ENCODE measurements at regions not wholly inside any gene's neighbourhood (a gene's known extent, or its start where the extent isn't known, plus 50 kb on each side); places are given as distances from the start of the nearest gene placed in this dataset.

DNA sequence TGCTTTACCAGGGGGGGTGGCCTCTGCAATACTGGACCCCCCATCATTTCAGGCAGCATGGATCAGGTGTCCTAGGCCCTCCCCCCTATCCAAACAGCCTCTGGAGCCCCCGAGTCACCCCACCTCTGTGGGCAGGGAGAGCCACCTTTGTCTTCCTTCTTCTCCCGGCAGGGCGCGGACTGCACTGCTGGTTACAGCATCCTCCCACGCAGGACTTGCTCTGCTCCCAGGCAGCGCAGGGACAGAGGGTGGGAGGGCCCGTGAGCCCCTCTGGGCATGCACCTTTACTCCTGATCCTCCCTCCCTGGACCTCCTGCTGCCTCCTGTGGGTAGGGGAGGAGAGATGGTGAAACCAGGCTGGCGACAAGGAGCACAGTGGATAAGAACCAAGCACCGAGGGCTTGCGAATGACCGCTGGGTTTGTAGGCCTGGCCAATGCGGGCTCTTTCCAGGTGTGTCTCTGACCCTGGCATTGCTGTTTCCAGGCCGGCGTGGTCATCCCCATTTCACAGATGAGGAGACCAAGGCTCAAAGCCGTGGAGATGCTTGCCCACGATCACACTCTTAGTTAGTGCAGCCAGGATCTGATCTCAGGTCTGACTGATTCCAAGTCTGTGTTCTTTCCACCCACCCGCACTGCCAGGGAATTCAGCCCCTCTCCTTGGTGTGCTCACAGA, 73.6 kb upstream of the TARDBP start:
- Histone ChIP-seq H3K27me3 (no peaks in the 10 kb centered on the region), H3K36me3 (no peaks in the 10 kb centered on the region), H3K4me3 (no peak overlapping the region), H3K4me1 (peaks cover 16% of the 10 kb centered on the region), H3K9me3 (no peaks in the 10 kb centered on the region), H3K27ac (no peak overlapping the region)
- intact Hi-C loops (cut with DNase I): no loop called here
- no peak for DNase-seq (ENCODE audit: extremely low spot score in 2 of 2)
- no peak for TF ChIP-seq POLR2AphosphoS5 (IDR thresholded peaks at IDR 0.05; ENCODE audit: insufficient read depth in 1 of 2, low read depth in 1 of 2)
- no peak for TF ChIP-seq POLR2A (IDR thresholded peaks at IDR 0.05)
- TF ChIP-seq, protein P1, sequence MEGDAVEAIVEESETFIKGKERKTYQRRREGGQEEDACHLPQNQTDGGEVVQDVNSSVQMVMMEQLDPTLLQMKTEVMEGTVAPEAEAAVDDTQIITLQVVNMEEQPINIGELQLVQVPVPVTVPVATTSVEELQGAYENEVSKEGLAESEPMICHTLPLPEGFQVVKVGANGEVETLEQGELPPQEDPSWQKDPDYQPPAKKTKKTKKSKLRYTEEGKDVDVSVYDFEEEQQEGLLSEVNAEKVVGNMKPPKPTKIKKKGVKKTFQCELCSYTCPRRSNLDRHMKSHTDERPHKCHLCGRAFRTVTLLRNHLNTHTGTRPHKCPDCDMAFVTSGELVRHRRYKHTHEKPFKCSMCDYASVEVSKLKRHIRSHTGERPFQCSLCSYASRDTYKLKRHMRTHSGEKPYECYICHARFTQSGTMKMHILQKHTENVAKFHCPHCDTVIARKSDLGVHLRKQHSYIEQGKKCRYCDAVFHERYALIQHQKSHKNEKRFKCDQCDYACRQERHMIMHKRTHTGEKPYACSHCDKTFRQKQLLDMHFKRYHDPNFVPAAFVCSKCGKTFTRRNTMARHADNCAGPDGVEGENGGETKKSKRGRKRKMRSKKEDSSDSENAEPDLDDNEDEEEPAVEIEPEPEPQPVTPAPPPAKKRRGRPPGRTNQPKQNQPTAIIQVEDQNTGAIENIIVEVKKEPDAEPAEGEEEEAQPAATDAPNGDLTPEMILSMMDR (IDR thresholded peaks at IDR 0.05): no peak

GRCh38 chr1:10939654-10940450, 72.6 kb upstream of the TARDBP start:
- DNase-seq (ENCODE audit: extremely low spot score in 2 of 2): no peak
- H3K27me3 ChIP-seq: no peaks in the 10 kb centered on the region
- no peaks in the 10 kb centered on the region for H3K36me3 ChIP-seq
- H3K9me3 ChIP-seq: no peaks in the 10 kb centered on the region
- intact Hi-C loops (cut with DNase I): no loop called here
- no peak overlapping the region for H3K27ac ChIP-seq
- H3K4me3 ChIP-seq: no peak overlapping the region
- TF ChIP-seq POLR2AphosphoS5 (IDR thresholded peaks at IDR 0.05; ENCODE audit: insufficient read depth in 1 of 2, low read depth in 1 of 2): no peak
- TF ChIP-seq, protein P1 (IDR thresholded peaks at IDR 0.05): no peak
- TF ChIP-seq POLR2A (IDR thresholded peaks at IDR 0.05): no peak
- peaks cover 25% of the 10 kb centered on the region for H3K4me1 ChIP-seq

DNA sequence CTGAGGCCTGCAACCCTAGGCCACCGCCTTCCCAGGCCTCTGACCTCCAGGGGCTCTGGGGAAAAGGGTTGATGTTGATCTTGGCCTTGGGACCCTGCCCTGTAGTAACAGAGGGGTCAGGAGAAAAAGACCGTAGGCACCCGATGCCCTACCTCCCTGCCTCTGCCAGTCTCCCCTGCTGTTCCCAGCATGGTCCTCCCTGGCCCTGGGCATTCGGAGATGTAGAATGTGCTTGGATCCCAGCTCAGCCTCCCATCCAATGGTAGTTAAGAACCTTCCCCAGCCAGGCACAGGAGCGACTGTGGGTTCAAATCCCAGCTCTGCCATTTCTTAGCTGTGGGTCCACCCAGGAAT, 72.0 kb upstream of the TARDBP start:
- Histone ChIP-seq H3K4me1 (peaks cover 25% of the 10 kb centered on the region), H3K27me3 (no peaks in the 10 kb centered on the region), H3K36me3 (no peaks in the 10 kb centered on the region), H3K9me3 (no peaks in the 10 kb centered on the region), H3K4me3 (no peak overlapping the region), H3K27ac (no peak overlapping the region)
- intact Hi-C loops (cut with DNase I): no loop called here
- DNase-seq (ENCODE audit: extremely low spot score in 2 of 2): no peak
- no peak for TF ChIP-seq POLR2AphosphoS5 (IDR thresholded peaks at IDR 0.05; ENCODE audit: insufficient read depth in 1 of 2, low read depth in 1 of 2)
- TF ChIP-seq POLR2A (IDR thresholded peaks at IDR 0.05): no peak
- TF ChIP-seq, protein P1 (IDR thresholded peaks at IDR 0.05): no peak

DNA sequence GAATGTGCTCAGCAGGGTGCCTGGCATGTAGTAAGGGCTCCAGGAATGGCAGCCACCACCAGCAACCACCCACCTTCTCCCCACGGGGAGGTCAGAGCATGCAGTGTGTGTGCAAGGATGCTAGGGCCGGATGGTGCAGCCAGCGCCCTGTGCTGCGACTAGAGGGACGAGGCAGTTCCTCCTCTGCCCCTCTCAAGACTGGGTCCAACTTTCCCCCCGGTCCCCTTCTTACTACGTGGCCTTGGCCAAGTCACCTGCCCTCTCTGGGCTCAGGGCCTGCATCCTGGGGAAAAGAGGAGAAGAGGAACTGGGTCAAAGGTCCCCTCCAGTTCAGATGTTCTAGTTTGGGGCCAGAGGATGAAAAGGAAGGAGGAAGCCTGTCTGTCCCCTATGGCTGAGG, 71.6 kb upstream of the TARDBP start:
- no peak for DNase-seq (ENCODE audit: extremely low spot score in 2 of 2)
- intact Hi-C loops (cut with DNase I): no loop called here
- no peak overlapping the region for H3K4me3 ChIP-seq
- TF ChIP-seq POLR2A (IDR thresholded peaks at IDR 0.05) (no peak), POLR2AphosphoS5 (IDR thresholded peaks at IDR 0.05; ENCODE audit: insufficient read depth in 1 of 2, low read depth in 1 of 2) (no peak)
- TF ChIP-seq, protein P1 (IDR thresholded peaks at IDR 0.05): no peak
- no peaks in the 10 kb centered on the region for H3K36me3 ChIP-seq
- H3K4me1 ChIP-seq: peaks cover 25% of the 10 kb centered on the region
- H3K27ac ChIP-seq: no peak overlapping the region
- H3K27me3 ChIP-seq: no peaks in the 10 kb centered on the region
- no peaks in the 10 kb centered on the region for H3K9me3 ChIP-seq

Measured in vagina (tissue), 2 donors.